ENCODE measurements at regions not wholly inside any gene's neighbourhood (a gene's known extent, or its start where the extent isn't known, plus 50 kb on each side); places are given as distances from the start of the nearest gene placed in this dataset.

DNA sequence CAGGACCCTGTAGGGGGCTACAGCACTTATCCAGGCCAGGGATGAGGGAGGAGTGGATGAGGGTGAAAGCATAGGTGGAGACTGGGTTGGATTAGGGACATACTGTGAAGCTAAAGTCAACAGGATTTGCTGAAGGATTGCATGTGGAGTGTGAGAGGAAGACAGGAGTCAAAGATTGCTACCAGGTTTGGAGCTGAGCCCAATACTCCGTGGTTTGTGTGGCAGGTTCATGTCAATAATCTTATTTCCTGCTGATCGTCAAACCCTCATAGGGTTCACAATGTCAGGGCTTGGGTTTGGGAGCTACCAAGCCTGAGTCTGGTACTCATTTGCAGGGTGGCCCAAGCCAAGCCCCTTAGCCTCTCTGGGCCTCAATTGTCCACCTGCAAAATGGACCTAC is 77.1 kb upstream of the PLXNC1 start:
- TF ChIP-seq, protein P1, sequence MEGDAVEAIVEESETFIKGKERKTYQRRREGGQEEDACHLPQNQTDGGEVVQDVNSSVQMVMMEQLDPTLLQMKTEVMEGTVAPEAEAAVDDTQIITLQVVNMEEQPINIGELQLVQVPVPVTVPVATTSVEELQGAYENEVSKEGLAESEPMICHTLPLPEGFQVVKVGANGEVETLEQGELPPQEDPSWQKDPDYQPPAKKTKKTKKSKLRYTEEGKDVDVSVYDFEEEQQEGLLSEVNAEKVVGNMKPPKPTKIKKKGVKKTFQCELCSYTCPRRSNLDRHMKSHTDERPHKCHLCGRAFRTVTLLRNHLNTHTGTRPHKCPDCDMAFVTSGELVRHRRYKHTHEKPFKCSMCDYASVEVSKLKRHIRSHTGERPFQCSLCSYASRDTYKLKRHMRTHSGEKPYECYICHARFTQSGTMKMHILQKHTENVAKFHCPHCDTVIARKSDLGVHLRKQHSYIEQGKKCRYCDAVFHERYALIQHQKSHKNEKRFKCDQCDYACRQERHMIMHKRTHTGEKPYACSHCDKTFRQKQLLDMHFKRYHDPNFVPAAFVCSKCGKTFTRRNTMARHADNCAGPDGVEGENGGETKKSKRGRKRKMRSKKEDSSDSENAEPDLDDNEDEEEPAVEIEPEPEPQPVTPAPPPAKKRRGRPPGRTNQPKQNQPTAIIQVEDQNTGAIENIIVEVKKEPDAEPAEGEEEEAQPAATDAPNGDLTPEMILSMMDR (IDR thresholded peaks at IDR 0.05), result no peak
- TF ChIP-seq POLR2A (IDR thresholded peaks at IDR 0.05), result no peak
